GM23338 (cell line): ENCODE measurements at regions not wholly inside any gene's neighbourhood (a gene's known extent, or its start where the extent isn't known, plus 50 kb on each side); places are given as distances from the start of the nearest gene placed in this dataset.

ENCODE experiments used
- CREB1 ChIP-seq: fragments of 250-450 bp; sonication (Bioruptor Pico); IDR thresholded peaks from 2 replicates; pipeline ENCODE4 v1.5.0; 2020; ENCODE audit warnings: low read depth, mild to moderate bottlenecking, moderate library complexity
- CTCF ChIP-seq, 2 experiments: fragments of 200-600 bp in 1 of 2; sonication (generic) in 1 of 2; conservative IDR thresholded peaks; 2 replicates each; pipeline versions ENCODE4 v1.5.1 to v1.6.1; 2016 to 2017; ENCODE audit warnings: antibody characterized with exemption in 2 of 2, low read depth in 2 of 2, mild to moderate bottlenecking in 2 of 2, moderate library complexity in 1 of 2
- ETS1 ChIP-seq: IDR thresholded peaks from 2 replicates; pipeline ENCODE4 v1.6.1; 2016; ENCODE audit warnings: antibody characterized with exemption
- EZH2 ChIP-seq: fragments of 200-600 bp; sonication (generic); IDR thresholded peaks from one replicate; pipeline ENCODE4 v1.8.0; 2017; ENCODE audit warnings: antibody characterized with exemption, mild to moderate bottlenecking, low read depth; ENCODE audit not compliant: unreplicated experiment
- EZH2phosphoT487 ChIP-seq: fragments of 200-600 bp; sonication (generic); IDR thresholded peaks from one replicate; pipeline ENCODE4 v1.8.1; 2018; ENCODE audit warnings: antibody characterized with exemption; ENCODE audit not compliant: unreplicated experiment
- JUNB ChIP-seq: IDR thresholded peaks from one replicate; pipeline ENCODE4 v1.6.1; 2016; ENCODE audit warnings: antibody characterized with exemption; ENCODE audit not compliant: unreplicated experiment
- POLR2AphosphoS5 ChIP-seq: IDR thresholded peaks from 2 replicates; pipeline ENCODE4 v1.6.1; 2016; ENCODE audit warnings: antibody characterized with exemption, low read depth
- REST ChIP-seq: IDR thresholded peaks from one replicate; pipeline ENCODE4 v1.6.1; 2018; ENCODE audit warnings: antibody characterized with exemption; ENCODE audit not compliant: unreplicated experiment
- STAT1 ChIP-seq: IDR thresholded peaks from one replicate; pipeline ENCODE4 v1.6.1; 2016; ENCODE audit warnings: antibody characterized with exemption; ENCODE audit not compliant: unreplicated experiment
- ZNF114 ChIP-seq: fragments of 250-450 bp; sonication (Bioruptor Pico); IDR thresholded peaks from 2 replicates; pipeline ENCODE4 v1.5.0; 2020; ENCODE audit warnings: mild to moderate bottlenecking, moderate library complexity
- ZNF331 ChIP-seq: fragments of 250-450 bp; sonication (Bioruptor Pico); IDR thresholded peaks from 2 replicates; pipeline ENCODE4 v1.5.0; 2020; ENCODE audit warnings: low read depth, mild to moderate bottlenecking, moderate library complexity

GRCh38 chr15:36400936-36401585, 178.4 kb upstream of the CDIN1 start:
- no peak for TF ChIP-seq CTCF (conservative IDR thresholded peaks at IDR 0.05; ENCODE audit: low read depth in 2 of 2)
- TF ChIP-seq REST = no peak
- no peak for TF ChIP-seq POLR2AphosphoS5
- TF ChIP-seq ETS1 = no peak
- TF ChIP-seq EZH2 = no peak
- no peak for TF ChIP-seq EZH2phosphoT487
- no peak for TF ChIP-seq JUNB
- no peak for TF ChIP-seq CREB1 (CRISPR knock-in tag)
- TF ChIP-seq STAT1 = no peak
- TF ChIP-seq ZNF114 (CRISPR knock-in tag) = no peak
- TF ChIP-seq ZNF331 (CRISPR knock-in tag) = no peak
